ENCODE measurements at regions not wholly inside any gene's neighbourhood (a gene's known extent, or its start where the extent isn't known, plus 50 kb on each side); places are given as distances from the start of the nearest gene placed in this dataset.

DNA sequence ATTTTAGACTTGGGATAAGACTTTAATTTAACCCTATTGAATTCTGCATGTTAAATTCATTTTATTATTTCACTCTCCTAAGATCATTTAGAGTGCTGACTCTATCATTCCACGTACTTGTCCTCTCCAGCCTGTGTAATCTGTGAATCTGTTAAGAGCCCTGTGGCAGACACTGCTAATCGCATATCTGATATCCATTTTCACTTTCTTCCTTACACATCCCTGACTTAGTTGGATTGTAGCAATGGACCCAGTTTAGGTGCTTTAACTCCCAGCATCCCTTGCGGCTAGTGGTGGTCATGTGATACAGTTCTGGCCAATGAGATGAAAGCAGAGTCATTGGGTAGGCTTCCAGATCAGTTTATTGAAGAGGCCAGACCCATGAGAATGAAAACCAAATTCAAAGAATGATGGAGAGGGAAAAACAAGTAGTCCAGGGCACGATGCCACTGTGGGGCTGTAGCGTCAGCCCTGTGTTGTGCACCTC, 57.2 kb upstream of the SOX4 start:
- no peaks in the 10 kb centered on the region for H3K4me1 ChIP-seq (ENCODE audit: control insufficient read depth, insufficient read depth, low read length)
- H3K36me3 ChIP-seq (ENCODE audit: control insufficient read depth in 2 of 2, insufficient read depth in 1 of 2, low read length in 2 of 2), result no peaks in the 10 kb centered on the region
- TF ChIP-seq SP2 (tag by site-specific recombination; IDR thresholded peaks at IDR 0.05) (no peak), ZBTB7A (tag by site-specific recombination; IDR thresholded peaks at IDR 0.05; ENCODE audit: low read depth) (no peak), GLI4 (tag by site-specific recombination; IDR thresholded peaks at IDR 0.05) (no peak), ZFP41 (tag by site-specific recombination; IDR thresholded peaks at IDR 0.05; ENCODE audit: borderline replicate concordance) (no peak), ZBTB17 (tag by site-specific recombination; IDR thresholded peaks at IDR 0.05) (peak; percentile 93), ZNF76 (tag by site-specific recombination; IDR thresholded peaks at IDR 0.05; ENCODE audit: borderline replicate concordance, low read depth) (0 out of 2 replicates have a peak, but pooled peaks have one; percentile 16), ZIC2 (tag by site-specific recombination; IDR thresholded peaks at IDR 0.05) (no peak), SETDB1 (IDR thresholded peaks at IDR 0.05; ENCODE audit: insufficient read length, low read length) (no peak), ZNF2 (tag by site-specific recombination; IDR thresholded peaks at IDR 0.05) (no peak), YY2 (tag by site-specific recombination; IDR thresholded peaks at IDR 0.05) (no peak), ZNF366 (tag by site-specific recombination; conservative IDR thresholded peaks at IDR 0.05) (no peak), ZNF555 (tag by site-specific recombination; conservative IDR thresholded peaks at IDR 0.05) (no peak)
- TF ChIP-seq, protein P1, sequence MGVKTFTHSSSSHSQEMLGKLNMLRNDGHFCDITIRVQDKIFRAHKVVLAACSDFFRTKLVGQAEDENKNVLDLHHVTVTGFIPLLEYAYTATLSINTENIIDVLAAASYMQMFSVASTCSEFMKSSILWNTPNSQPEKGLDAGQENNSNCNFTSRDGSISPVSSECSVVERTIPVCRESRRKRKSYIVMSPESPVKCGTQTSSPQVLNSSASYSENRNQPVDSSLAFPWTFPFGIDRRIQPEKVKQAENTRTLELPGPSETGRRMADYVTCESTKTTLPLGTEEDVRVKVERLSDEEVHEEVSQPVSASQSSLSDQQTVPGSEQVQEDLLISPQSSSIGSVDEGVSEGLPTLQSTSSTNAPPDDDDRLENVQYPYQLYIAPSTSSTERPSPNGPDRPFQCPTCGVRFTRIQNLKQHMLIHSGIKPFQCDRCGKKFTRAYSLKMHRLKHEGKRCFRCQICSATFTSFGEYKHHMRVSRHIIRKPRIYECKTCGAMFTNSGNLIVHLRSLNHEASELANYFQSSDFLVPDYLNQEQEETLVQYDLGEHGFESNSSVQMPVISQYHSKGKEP (tag by site-specific recombination; IDR thresholded peaks at IDR 0.05), result no peak
- TF ChIP-seq, protein P2, sequence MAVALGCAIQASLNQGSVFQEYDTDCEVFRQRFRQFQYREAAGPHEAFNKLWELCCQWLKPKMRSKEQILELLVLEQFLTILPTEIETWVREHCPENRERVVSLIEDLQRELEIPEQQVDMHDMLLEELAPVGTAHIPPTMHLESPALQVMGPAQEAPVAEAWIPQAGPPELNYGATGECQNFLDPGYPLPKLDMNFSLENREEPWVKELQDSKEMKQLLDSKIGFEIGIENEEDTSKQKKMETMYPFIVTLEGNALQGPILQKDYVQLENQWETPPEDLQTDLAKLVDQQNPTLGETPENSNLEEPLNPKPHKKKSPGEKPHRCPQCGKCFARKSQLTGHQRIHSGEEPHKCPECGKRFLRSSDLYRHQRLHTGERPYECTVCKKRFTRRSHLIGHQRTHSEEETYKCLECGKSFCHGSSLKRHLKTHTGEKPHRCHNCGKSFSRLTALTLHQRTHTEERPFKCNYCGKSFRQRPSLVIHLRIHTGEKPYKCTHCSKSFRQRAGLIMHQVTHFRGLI (tag by site-specific recombination; IDR thresholded peaks at IDR 0.05), result no peak
- ChIA-PET CTCF (interaction anchor here (0.6 kb wide), 1 partner anchor 71 kb away, joined by 3 read pairs; no protein-coding TSS in a partner anchor), POLR2A (no interaction called here)
- no peak overlapping the region for H3K4me3 ChIP-seq (ENCODE audit: low read depth, low read length)
- no peak overlapping the region for H3K27ac ChIP-seq (ENCODE audit: extremely low read depth, low read depth, low read length)
- H3K9me3 ChIP-seq (ENCODE audit: control insufficient read depth, insufficient read depth, low read depth, low read length), result no peaks in the 10 kb centered on the region

DNA sequence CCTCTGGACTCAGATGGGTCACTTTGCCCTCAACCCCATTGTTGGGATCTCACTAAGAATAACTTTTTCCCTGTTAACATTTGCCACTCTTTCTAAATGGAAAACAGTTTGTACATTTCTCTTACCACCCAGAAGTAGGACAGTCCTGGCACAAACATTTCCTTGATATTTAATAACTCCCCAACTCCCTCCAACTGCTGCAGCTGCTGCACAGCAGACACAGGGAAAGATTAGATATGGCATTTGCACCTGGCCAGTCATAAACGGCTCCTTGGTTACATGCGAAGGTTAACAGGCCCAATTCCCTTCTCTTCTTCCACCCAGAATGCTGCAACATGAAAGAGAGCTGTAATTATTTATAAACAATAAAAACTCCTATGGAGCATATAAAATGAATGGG, 55.9 kb upstream of the SOX4 start:
- Histone ChIP-seq H3K36me3 (ENCODE audit: control insufficient read depth in 2 of 2, insufficient read depth in 1 of 2, low read length in 2 of 2) (no peaks in the 10 kb centered on the region), H3K4me3 (ENCODE audit: low read depth, low read length) (no peak overlapping the region), H3K27ac (ENCODE audit: extremely low read depth, low read depth, low read length) (no peak overlapping the region), H3K4me1 (ENCODE audit: control insufficient read depth, insufficient read depth, low read length) (no peaks in the 10 kb centered on the region), H3K9me3 (ENCODE audit: control insufficient read depth, insufficient read depth, low read depth, low read length) (no peaks in the 10 kb centered on the region)
- no peak for TF ChIP-seq ZNF155 (tag by site-specific recombination; IDR thresholded peaks at IDR 0.05)
- TF ChIP-seq ZNF211 (tag by site-specific recombination; IDR thresholded peaks at IDR 0.05; ENCODE audit: low read depth), result no peak
- no peak for TF ChIP-seq ZNF776 (tag by site-specific recombination; IDR thresholded peaks at IDR 0.05; ENCODE audit: borderline replicate concordance)
- TF ChIP-seq, protein P3, sequence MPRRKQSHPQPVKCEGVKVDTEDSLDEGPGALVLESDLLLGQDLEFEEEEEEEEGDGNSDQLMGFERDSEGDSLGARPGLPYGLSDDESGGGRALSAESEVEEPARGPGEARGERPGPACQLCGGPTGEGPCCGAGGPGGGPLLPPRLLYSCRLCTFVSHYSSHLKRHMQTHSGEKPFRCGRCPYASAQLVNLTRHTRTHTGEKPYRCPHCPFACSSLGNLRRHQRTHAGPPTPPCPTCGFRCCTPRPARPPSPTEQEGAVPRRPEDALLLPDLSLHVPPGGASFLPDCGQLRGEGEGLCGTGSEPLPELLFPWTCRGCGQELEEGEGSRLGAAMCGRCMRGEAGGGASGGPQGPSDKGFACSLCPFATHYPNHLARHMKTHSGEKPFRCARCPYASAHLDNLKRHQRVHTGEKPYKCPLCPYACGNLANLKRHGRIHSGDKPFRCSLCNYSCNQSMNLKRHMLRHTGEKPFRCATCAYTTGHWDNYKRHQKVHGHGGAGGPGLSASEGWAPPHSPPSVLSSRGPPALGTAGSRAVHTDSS (tag by site-specific recombination; IDR thresholded peaks at IDR 0.05), result no peak
- no peak for TF ChIP-seq ZNF785 (tag by site-specific recombination; IDR thresholded peaks at IDR 0.05)
- no peak for TF ChIP-seq TRIM28 (IDR thresholded peaks at IDR 0.05; ENCODE audit: borderline replicate concordance, low read length)
- no peak for TF ChIP-seq ZNF366 (tag by site-specific recombination; conservative IDR thresholded peaks at IDR 0.05)
- no peak for TF ChIP-seq GFI1B (tag by site-specific recombination; IDR thresholded peaks at IDR 0.05)
- TF ChIP-seq, protein P1 (tag by site-specific recombination; IDR thresholded peaks at IDR 0.05), result no peak
- no peak for TF ChIP-seq ZNF274 (IDR thresholded peaks at IDR 0.05; ENCODE audit: low read length)
- no peak for TF ChIP-seq ZNF274 (tag by site-specific recombination; IDR thresholded peaks at IDR 0.05; ENCODE audit: borderline replicate concordance)
- TF ChIP-seq, protein P4, sequence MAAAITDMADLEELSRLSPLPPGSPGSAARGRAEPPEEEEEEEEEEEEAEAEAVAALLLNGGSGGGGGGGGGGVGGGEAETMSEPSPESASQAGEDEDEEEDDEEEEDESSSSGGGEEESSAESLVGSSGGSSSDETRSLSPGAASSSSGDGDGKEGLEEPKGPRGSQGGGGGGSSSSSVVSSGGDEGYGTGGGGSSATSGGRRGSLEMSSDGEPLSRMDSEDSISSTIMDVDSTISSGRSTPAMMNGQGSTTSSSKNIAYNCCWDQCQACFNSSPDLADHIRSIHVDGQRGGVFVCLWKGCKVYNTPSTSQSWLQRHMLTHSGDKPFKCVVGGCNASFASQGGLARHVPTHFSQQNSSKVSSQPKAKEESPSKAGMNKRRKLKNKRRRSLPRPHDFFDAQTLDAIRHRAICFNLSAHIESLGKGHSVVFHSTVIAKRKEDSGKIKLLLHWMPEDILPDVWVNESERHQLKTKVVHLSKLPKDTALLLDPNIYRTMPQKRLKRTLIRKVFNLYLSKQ (tag by site-specific recombination; IDR thresholded peaks at IDR 0.05; ENCODE audit: borderline replicate concordance), result no peak
- TF ChIP-seq BCL11B (tag by site-specific recombination; IDR thresholded peaks at IDR 0.05; ENCODE audit: low read depth), result no peak
- ChIA-PET POLR2A (no interaction called here), CTCF (interaction anchor here (0.5 kb wide), 1 partner anchor 8 kb away, joined by 3 read pairs; no protein-coding TSS in a partner anchor)
